H7 (cell line): ENCODE measurements at regions not wholly inside any gene's neighbourhood (a gene's known extent, or its start where the extent isn't known, plus 50 kb on each side); places are given as distances from the start of the nearest gene placed in this dataset.

Source experiments
- DNase-seq: peaks from one replicate; pipeline ENCODE4 v3.0.0; 2012
- H3K27me3 ChIP-seq: 2 replicates; pipeline ENCODE4 v1.6.0; 2011; ENCODE audit warnings: mild to moderate bottlenecking, low read length; ENCODE audit not compliant: control insufficient read depth, insufficient read depth
- H3K36me3 ChIP-seq: replicated peaks from 2 replicates; pipeline ENCODE4 v1.5.1; 2011; ENCODE audit warnings: low read length; ENCODE audit not compliant: control insufficient read depth, insufficient read depth
- H3K4me3 ChIP-seq: 2 replicates; pipeline ENCODE4 v1.5.1; 2011; ENCODE audit warnings: low read depth, mild to moderate bottlenecking, control low read depth, low read length, moderate library complexity; ENCODE audit not compliant: insufficient read depth

- Histone ChIP-seq H3K36me3 (no peaks in the 10 kb centered on the region), H3K4me3 (peak overlapping the region; percentile 58), H3K27me3 (peaks cover 40% of the 10 kb centered on the region)
- peak; percentile 88 for DNase-seq
Measured at GRCh38 chr22:46071451-46072109, 78.7 kb upstream of the PPARA start.

DNA sequence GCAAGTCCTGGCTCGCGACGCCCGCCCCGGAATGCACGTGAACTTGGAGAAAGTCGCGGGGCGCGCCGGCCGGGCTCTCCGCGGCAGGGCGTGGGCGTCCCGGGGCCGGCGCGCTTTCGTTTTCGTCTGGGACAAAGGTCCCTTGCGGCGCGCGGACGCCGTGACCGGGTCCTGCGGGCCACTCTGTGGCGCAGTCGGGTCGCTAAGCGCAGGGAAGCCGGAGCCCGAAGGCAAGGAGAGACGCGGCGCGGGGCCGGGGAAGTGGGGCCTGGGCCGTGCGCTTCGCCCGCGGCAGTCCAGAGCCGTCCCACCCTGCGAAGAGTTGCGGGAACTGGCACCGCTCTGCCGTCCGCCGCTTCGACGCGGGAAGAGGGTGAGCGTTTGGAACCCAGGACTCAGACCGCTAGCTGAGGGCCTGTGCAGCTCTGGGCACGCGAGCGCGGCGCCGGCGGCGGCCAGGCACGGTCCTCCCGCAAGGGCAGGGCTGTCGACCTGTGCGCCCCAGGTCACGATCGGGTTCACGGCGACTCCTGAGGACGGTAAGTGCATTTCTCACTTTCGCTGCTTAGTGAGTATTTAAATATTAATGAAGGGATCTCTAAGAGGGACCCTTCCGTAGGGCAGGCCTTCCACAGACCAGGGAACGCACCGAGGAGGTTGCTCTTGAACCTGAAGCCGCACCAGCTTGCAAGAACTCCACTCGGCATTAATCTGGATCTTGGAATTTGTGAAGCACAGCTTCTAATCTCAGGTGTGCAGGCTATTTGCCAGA lies 78.0 kb upstream of the PPARA start:
- peak; percentile 86 for DNase-seq
- H3K36me3 ChIP-seq = no peaks in the 10 kb centered on the region
- H3K27me3 ChIP-seq = peaks cover 40% of the 10 kb centered on the region
- peak overlapping the region; percentile 58 for H3K4me3 ChIP-seq

DNA sequence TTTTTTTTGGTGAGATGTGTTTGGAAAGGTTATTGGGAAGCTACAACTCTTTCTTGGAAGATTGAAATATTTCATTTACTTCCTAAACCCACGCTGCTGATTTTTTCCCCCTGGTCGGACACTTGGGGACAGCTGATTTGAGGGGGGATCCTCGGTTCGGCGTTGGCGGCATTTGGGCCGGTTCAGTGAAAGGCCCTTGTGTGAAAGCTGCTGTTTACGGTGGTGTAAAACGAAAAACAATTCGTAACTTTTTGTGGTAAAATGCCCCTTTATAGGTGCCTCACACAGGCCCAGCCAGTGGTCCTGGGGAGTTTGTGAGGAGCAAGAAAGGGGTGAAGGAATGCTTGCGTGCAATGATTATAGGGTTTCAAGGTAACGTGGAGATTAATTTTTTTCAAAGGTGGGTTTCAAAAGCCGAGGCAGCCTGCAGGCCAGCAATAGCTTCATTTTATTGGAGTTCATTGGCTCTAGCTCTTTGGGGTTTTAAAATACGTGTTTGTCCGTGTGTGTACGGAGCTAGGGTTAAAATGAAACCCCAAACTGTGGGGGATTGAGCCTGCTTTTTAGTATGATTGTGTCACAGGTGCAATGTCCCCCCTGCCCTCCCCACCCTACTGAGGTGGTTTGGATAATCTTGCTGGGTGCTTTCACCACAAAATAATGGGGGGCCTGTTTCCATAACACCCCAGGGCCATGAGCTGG lies 77.2 kb upstream of the PPARA start:
- Histone ChIP-seq H3K27me3 (peaks cover 40% of the 10 kb centered on the region), H3K4me3 (no peak overlapping the region; the same call in 1 of the 2 replicates), H3K36me3 (no peaks in the 10 kb centered on the region)
- DNase-seq = no peak

DNA sequence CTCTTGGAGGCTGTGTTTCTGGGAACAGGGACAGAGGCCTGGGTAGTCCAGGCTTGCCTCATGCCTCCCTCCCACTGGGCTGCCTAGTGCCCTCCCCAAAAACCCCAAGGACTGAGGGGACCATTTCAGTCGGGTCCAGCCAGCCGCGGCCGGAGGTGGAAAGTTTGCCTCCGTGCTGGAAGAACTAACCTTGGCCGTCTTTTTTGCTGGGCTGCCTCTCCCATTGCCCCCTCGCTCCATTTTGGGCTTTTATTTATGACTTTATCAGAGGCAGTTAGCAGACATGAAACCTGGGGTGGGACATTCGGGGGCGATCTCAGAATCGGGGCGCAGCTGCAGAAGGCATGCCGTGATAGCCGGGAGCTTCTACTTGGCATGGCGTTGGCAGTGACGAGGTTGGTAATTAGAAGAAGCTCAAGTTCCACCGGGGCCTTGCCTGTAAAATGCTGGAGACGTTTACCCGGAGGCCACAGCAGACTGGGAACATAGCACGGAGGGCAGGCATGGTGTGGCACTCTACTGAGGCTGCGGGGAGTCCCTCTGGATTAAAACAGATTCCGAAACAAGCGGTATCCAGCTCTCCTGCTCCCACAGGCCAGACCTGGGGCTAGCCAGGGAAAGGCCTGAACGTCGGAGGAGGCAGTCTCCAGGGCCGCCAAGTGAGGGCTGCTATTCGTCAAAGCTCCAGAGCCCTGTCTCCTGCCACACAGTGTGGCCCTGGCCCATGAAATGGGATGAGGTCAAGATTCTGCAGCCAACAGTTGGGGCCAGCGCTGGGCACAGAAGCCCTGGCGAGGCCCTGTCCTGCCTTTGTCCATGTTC lies 76.4 kb upstream of the PPARA start:
- no peak overlapping the region for H3K4me3 ChIP-seq
- no peaks in the 10 kb centered on the region for H3K36me3 ChIP-seq
- no peak for DNase-seq
- H3K27me3 ChIP-seq = peaks cover 39% of the 10 kb centered on the region

- DNase-seq = peak; percentile 73
- no peaks in the 10 kb centered on the region for H3K36me3 ChIP-seq
- no peak overlapping the region for H3K4me3 ChIP-seq
- peaks cover 28% of the 10 kb centered on the region for H3K27me3 ChIP-seq
Measured at GRCh38 chr22:46074771-46075551, 75.4 kb upstream of the PPARA start.

DNA sequence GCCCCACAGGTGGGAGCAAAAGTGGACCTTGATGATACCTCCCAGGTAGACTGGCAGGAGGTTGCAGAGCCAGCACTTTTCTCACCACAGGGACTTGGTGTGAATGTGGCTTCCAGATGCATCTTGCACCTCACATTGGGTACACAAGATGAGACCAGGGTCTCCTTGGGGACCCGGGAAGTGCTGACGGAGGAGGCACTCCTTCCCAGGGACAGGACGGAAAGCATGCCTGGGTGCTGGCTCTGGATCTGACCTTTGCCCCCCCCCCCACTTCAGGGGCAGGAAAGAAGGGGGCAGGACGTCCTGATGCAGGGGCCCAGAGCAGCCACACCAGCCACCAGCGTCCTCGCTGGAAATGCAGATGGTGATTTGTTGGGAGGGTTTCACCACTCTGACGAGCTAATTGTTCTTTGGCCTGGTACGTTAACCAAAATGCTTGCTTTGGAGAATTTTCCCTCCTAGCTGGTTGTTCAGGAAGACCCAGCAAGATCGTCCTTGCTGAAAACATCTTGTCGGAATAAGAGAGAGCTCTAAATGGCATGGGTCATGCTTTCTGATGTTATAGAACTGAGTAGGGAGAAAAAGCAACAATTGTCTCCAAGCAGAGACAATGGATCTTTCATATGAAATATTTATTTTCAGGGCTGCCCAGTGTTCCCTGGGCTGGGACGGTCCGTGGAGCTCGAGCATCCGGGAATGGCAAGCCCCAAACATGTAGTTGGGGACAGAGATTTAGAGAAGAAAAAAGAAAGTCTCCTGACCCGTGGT lies 74.4 kb upstream of the PPARA start:
- H3K4me3 ChIP-seq = no peak overlapping the region
- H3K27me3 ChIP-seq = peaks cover 20% of the 10 kb centered on the region
- DNase-seq = no peak
- H3K36me3 ChIP-seq = no peaks in the 10 kb centered on the region

GRCh38 chr22:46076651-46077339 lies 73.5 kb upstream of the PPARA start:
- Histone ChIP-seq H3K4me3 (no peak overlapping the region), H3K36me3 (no peaks in the 10 kb centered on the region), H3K27me3 (peaks cover 20% of the 10 kb centered on the region)
- no peak for DNase-seq

DNA sequence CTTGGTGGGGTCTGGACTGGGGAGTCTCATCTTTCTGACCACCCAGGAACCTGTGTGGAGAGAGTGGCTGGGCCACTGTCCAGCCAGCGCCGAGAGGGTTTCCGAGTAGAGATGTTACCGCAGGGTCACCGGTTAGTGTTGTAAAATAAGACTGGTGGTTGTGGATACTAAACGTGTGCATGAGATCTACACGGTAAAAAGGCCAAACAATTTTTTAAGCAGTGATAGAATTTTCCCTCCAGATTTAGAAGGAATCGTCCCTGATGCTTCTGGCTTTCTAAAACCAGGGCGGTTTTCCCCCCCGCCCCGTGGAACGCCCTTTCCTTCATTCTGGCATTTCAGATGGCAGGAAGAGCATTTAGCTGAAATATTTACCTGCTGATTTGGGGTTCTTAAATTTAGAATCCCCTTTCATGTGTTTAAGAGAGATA lies 72.6 kb upstream of the PPARA start:
- Histone ChIP-seq H3K36me3 (no peaks in the 10 kb centered on the region), H3K4me3 (no peak overlapping the region), H3K27me3 (peaks cover 13% of the 10 kb centered on the region)
- no peak for DNase-seq

DNA sequence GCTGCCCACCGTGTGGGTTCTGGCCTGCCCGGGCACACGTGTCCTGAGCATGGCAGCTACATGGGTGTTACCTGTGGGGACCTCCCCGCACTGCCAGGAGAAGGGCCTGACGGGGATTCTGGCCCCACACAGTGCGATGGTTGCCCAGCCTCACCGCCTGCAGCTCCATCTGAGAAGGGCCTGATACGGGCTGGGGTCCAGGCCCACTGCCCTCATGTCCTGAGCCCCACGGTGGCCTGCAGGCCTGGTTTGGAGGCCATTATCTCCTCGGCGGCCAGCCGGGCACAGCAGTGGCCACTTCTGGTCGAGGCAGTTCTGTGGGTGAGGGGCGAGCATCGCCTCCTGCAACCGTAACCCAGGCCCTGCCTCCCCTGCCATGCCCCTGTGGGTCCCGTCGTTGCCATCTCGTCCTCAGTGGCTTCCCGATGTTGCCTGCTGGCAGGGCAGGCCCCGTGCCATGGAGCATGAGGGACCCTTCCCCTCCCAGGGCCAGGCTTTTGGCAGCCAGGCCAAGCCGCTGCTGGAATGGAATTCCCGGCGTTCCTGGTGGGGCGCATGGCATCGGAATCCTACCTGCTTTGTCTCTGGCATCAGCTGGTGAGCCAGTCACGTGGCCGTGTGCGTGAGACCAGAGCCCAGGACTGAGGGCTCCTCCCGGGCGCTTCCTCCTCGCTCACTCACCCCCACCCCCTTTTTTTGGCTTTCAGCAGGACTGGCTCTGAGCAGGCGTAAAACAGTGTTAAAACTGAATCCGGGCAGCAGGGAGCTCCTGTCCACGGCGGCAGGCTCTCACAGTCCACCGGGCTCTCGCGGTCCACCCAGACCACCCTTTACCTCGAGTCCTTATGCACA lies 71.9 kb upstream of the PPARA start:
- DNase-seq = peak; percentile 76
- H3K4me3 ChIP-seq = no peak overlapping the region
- peaks cover 5% of the 10 kb centered on the region for H3K27me3 ChIP-seq
- no peaks in the 10 kb centered on the region for H3K36me3 ChIP-seq

GRCh38 chr22:46079093-46079860 lies 71.0 kb upstream of the PPARA start:
- H3K27me3 ChIP-seq = no peaks in the 10 kb centered on the region
- no peak for DNase-seq
- no peaks in the 10 kb centered on the region for H3K36me3 ChIP-seq
- no peak overlapping the region for H3K4me3 ChIP-seq

GRCh38 chr22:46079861-46080821 lies 70.2 kb upstream of the PPARA start:
- no peaks in the 10 kb centered on the region for H3K36me3 ChIP-seq
- no peak for DNase-seq
- no peaks in the 10 kb centered on the region for H3K27me3 ChIP-seq
- H3K4me3 ChIP-seq = no peak overlapping the region
